ENCODE measurements at regions not wholly inside any gene's neighbourhood (a gene's known extent, or its start where the extent isn't known, plus 50 kb on each side); places are given as distances from the start of the nearest gene placed in this dataset.
"Not testable (repeated sequence)": the region's sequence is repeated elsewhere in the genome, so short reads cannot be mapped to it uniquely, and the experiment has no call there.

- H3K27ac Mint-ChIP-seq: no peak overlapping the region
- H2AFZ ChIP-seq (replicated peaks): no peak overlapping the region
- H3K4me1 Mint-ChIP-seq: no peaks in the 10 kb centered on the region
- no peak overlapping the region for H3K27ac ChIP-seq
- H3K79me2 ChIP-seq (ENCODE audit: low read depth): no peaks in the 10 kb centered on the region
- no peak overlapping the region for H3K9ac ChIP-seq
- no peak for TF ChIP-seq CTCF (IDR thresholded peaks at IDR 0.05)
- no peak overlapping the region for H3K4me3 Mint-ChIP-seq
- no peaks in the 10 kb centered on the region for H4K20me1 ChIP-seq (ENCODE audit: low read depth)
- no peaks in the 10 kb centered on the region for H3K36me3 ChIP-seq
- H3K4me3 ChIP-seq: no peak overlapping the region
- peaks cover 20% of the 10 kb centered on the region for H3K9me3 Mint-ChIP-seq
- H3K4me2 ChIP-seq: no peak overlapping the region
- H3K9me3 ChIP-seq (ENCODE audit: low read depth): peaks cover 2% of the 10 kb centered on the region
- H3K36me3 Mint-ChIP-seq: peaks cover 8% of the 10 kb centered on the region
- no peaks in the 10 kb centered on the region for H3K4me1 ChIP-seq
- peaks cover 3% of the 10 kb centered on the region for H3K27me3 Mint-ChIP-seq (ENCODE audit: insufficient read depth, low read depth)
- DNase-seq (ENCODE audit: low spot score): no peak
- no peaks in the 10 kb centered on the region for H3F3A ChIP-seq (ENCODE audit: low read depth)
- H3K27me3 ChIP-seq: no peaks in the 10 kb centered on the region
Observed at GRCh38 chr3:159751752-159752151, 236.9 kb upstream of the IL12A start.

GRCh38 chr3:159756279-159757207 lies 232.1 kb upstream of the IL12A start:
- DNase-seq (ENCODE audit: low spot score); H3K79me2 ChIP-seq (ENCODE audit: low read depth); H3K9me3 ChIP-seq (ENCODE audit: low read depth); H3K4me3 Mint-ChIP-seq; H2AFZ ChIP-seq (replicated peaks); H3K4me1 ChIP-seq; H3K4me2 ChIP-seq; H3K36me3 ChIP-seq; H3F3A ChIP-seq (ENCODE audit: low read depth); H3K27ac ChIP-seq; H3K4me1 Mint-ChIP-seq; H3K9ac ChIP-seq; H3K27me3 ChIP-seq; H3K27ac Mint-ChIP-seq; H3K27me3 Mint-ChIP-seq (ENCODE audit: insufficient read depth, low read depth); H3K4me3 ChIP-seq; H4K20me1 ChIP-seq (ENCODE audit: low read depth): not testable (repeated sequence)
- H3K9me3 Mint-ChIP-seq: peaks cover 26% of the 10 kb centered on the region
- peaks cover 12% of the 10 kb centered on the region for H3K36me3 Mint-ChIP-seq

GRCh38 chr3:159757341-159758060 lies 231.1 kb upstream of the IL12A start:
- H4K20me1 ChIP-seq (ENCODE audit: low read depth): no peaks in the 10 kb centered on the region
- TF ChIP-seq EZH2 (IDR thresholded peaks at IDR 0.05) (no peak), EZH2phosphoT487 (IDR thresholded peaks at IDR 0.05) (no peak), CTCF (IDR thresholded peaks at IDR 0.05) (no peak)
- H3K4me3 ChIP-seq: no peak overlapping the region
- no peak overlapping the region for H3K27ac ChIP-seq
- no peak overlapping the region for H3K4me2 ChIP-seq
- no peaks in the 10 kb centered on the region for H3K79me2 ChIP-seq (ENCODE audit: low read depth)
- peaks cover 10% of the 10 kb centered on the region for H3K27me3 ChIP-seq
- H3K9me3 ChIP-seq (ENCODE audit: low read depth): peaks cover 2% of the 10 kb centered on the region
- Mint-ChIP-seq H3K27me3 (ENCODE audit: insufficient read depth, low read depth) (peaks cover 3% of the 10 kb centered on the region), H3K27ac (no peak overlapping the region), H3K4me1 (no peaks in the 10 kb centered on the region), H3K36me3 (peaks cover 12% of the 10 kb centered on the region), H3K4me3 (no peak overlapping the region), H3K9me3 (peaks cover 26% of the 10 kb centered on the region)
- H3K36me3 ChIP-seq: no peaks in the 10 kb centered on the region
- H3K4me1 ChIP-seq: no peaks in the 10 kb centered on the region
- no peak for DNase-seq (ENCODE audit: low spot score)
- no peak overlapping the region for H3K9ac ChIP-seq
- peaks cover 8% of the 10 kb centered on the region for H3F3A ChIP-seq (ENCODE audit: low read depth)
- H2AFZ ChIP-seq (replicated peaks): no peak overlapping the region

- H3K27ac Mint-ChIP-seq: no peak overlapping the region
- Histone ChIP-seq H3K4me1 (no peaks in the 10 kb centered on the region), H3K27me3 (peaks cover 19% of the 10 kb centered on the region), H3K27ac (no peak overlapping the region), H2AFZ (replicated peaks) (no peak overlapping the region), H4K20me1 (ENCODE audit: low read depth) (no peaks in the 10 kb centered on the region), H3K4me2 (no peak overlapping the region), H3K9ac (no peak overlapping the region), H3K79me2 (ENCODE audit: low read depth) (no peaks in the 10 kb centered on the region), H3K9me3 (ENCODE audit: low read depth) (peaks cover 2% of the 10 kb centered on the region), H3K36me3 (no peaks in the 10 kb centered on the region), H3K4me3 (no peak overlapping the region), H3F3A (ENCODE audit: low read depth) (peaks cover 19% of the 10 kb centered on the region)
- TF ChIP-seq EZH2 (IDR thresholded peaks at IDR 0.05) (no peak), CTCF (IDR thresholded peaks at IDR 0.05) (no peak), EZH2phosphoT487 (IDR thresholded peaks at IDR 0.05) (no peak)
- H3K27me3 Mint-ChIP-seq (ENCODE audit: insufficient read depth, low read depth): peaks cover 3% of the 10 kb centered on the region
- peaks cover 20% of the 10 kb centered on the region for H3K9me3 Mint-ChIP-seq
- H3K36me3 Mint-ChIP-seq: peaks cover 8% of the 10 kb centered on the region
- no peak for DNase-seq (ENCODE audit: low spot score)
- H3K4me3 Mint-ChIP-seq: no peak overlapping the region
- no peaks in the 10 kb centered on the region for H3K4me1 Mint-ChIP-seq
Observed at GRCh38 chr3:159760046-159760445, 228.6 kb upstream of the IL12A start.
